ENCODE measurements at regions not wholly inside any gene's neighbourhood (a gene's known extent, or its start where the extent isn't known, plus 50 kb on each side); places are given as distances from the start of the nearest gene placed in this dataset.
"Not testable (repeated sequence)": the region's sequence is repeated elsewhere in the genome, so short reads cannot be mapped to it uniquely, and the experiment has no call there.

DNA sequence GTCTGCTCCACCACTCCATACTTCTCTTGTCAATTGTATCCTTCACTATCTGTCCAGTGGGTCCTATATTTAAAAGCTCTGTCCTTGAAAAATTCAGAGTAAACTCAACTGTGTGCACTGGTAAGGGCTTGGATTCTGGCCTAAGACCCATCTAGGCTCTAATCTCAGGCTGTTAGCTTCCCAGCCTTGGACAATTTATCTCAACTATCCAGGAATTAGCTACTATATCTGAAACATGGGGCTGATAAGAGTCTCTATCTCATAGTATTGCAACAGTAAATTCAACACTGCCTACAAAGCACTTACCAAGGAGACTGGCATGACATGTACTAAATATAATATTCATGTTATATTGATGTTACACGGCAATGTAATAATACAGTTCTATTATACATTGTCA is 303.4 kb downstream of the XPNPEP1 start:
- DNase-seq, result no peak
- no peaks in the 10 kb centered on the region for H3K4me1 ChIP-seq
- no peak overlapping the region for H3K27ac ChIP-seq
- H3K36me3 ChIP-seq, result no peaks in the 10 kb centered on the region
- H3K9me3 ChIP-seq, result no peaks in the 10 kb centered on the region
- TF ChIP-seq POLR2A (IDR thresholded peaks at IDR 0.05), result no peak
- TF ChIP-seq, protein P1, sequence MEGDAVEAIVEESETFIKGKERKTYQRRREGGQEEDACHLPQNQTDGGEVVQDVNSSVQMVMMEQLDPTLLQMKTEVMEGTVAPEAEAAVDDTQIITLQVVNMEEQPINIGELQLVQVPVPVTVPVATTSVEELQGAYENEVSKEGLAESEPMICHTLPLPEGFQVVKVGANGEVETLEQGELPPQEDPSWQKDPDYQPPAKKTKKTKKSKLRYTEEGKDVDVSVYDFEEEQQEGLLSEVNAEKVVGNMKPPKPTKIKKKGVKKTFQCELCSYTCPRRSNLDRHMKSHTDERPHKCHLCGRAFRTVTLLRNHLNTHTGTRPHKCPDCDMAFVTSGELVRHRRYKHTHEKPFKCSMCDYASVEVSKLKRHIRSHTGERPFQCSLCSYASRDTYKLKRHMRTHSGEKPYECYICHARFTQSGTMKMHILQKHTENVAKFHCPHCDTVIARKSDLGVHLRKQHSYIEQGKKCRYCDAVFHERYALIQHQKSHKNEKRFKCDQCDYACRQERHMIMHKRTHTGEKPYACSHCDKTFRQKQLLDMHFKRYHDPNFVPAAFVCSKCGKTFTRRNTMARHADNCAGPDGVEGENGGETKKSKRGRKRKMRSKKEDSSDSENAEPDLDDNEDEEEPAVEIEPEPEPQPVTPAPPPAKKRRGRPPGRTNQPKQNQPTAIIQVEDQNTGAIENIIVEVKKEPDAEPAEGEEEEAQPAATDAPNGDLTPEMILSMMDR (IDR thresholded peaks at IDR 0.05), result no peak
- WGBS, 4 donors, result 55 to 67% (median 62%) methylated on average over 1 of the region's 1 CpG
- intact Hi-C loops (cut with DNase I), result no loop called here
- no peaks in the 10 kb centered on the region for H3K27me3 ChIP-seq
- ATAC-seq, result no peak
- no peak overlapping the region for H3K4me3 ChIP-seq

DNA sequence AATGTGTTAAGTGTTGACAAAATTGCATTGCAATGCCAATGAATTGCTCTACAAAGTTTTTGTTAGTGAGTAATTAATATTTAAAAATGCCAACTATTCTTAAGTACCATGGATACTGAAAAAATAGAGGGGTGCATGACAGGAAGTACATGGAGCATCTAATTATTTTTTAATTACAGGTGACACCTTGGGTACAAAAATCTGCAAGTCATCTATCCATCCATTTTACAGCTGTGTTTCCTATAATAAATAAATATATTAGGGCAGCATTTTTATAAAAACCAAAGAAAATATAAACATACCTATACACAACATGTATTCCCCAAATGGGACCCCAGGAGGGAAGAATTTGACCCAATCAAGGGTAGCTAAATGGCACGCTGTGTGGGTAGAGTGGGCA is 304.6 kb downstream of the XPNPEP1 start:
- Histone ChIP-seq H3K36me3 (no peaks in the 10 kb centered on the region), H3K4me1 (no peaks in the 10 kb centered on the region), H3K4me3 (no peak overlapping the region), H3K27ac (no peak overlapping the region), H3K9me3 (no peaks in the 10 kb centered on the region), H3K27me3 (no peaks in the 10 kb centered on the region)
- WGBS, 4 donors, result 86 to 92% (median 88%) methylated on average over 1 of the region's 1 CpG
- ATAC-seq, result no peak
- no peak for DNase-seq
- intact Hi-C loops (cut with DNase I), result no loop called here
- TF ChIP-seq, protein P1 (IDR thresholded peaks at IDR 0.05), result no peak
- no peak for TF ChIP-seq POLR2A (IDR thresholded peaks at IDR 0.05)

DNA sequence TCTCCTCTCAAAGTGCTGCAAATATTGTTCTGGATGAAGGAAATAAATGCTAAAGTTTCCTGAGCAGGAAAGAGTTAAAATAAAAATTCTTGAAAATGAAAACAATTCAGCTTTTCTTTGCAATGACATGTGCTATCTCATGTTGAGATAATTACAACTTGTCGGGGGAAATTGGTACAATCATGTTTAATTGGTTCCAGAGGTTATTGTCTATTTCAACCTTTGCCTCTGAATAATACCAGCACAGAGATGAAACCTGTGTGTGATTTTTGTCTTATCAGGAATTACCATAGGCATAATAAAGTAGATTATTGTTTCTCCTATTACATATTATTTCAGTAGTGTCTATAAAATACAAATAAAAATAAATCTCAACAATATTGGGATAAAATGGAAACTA is 305.0 kb downstream of the XPNPEP1 start:
- Histone ChIP-seq H3K27ac (no peak overlapping the region), H3K4me1 (no peaks in the 10 kb centered on the region), H3K36me3 (no peaks in the 10 kb centered on the region), H3K4me3 (no peak overlapping the region), H3K9me3 (no peaks in the 10 kb centered on the region), H3K27me3 (no peaks in the 10 kb centered on the region)
- ATAC-seq (no peak), DNase-seq (no peak)
- TF ChIP-seq POLR2A (IDR thresholded peaks at IDR 0.05), result no peak
- TF ChIP-seq, protein P1 (IDR thresholded peaks at IDR 0.05), result no peak
- intact Hi-C loops (cut with DNase I), result no loop called here
- WGBS, 4 donors, result 0 to 3% (median 0%) methylated on average over 1 of the region's 1 CpG

DNA sequence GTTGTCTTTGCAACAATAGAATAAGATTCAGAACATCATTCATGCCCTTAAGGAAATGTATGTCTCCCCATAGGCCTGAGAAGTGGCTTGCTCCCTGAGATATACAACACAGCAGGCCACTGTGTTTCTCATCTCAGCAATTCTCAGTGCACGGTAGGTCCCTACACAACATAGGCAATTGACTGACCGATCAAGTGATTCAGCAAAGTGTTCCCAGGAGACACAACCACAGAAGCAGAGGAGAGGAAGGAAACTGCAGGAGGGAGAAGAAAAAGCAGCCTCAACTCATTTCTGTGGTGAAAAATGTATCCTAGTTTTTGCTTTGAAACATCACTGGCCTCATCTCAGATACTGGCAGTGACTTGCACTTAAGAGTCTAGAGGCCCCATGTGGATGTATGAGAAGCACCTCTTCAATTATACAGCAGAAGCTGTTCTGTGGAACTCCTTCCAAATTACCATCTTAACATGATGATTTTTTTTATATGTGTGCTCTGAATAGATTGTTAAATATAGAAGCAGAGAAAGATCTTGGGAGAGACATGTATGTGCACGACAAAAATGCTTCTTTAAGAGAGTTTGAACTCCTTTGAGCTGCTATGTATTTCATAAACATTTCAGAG is 306.8 kb downstream of the XPNPEP1 start:
- no peaks in the 10 kb centered on the region for H3K4me1 ChIP-seq
- intact Hi-C loops (cut with DNase I), result no loop called here
- WGBS, 4 donors, result 66 to 76% (median 71%) methylated on average over 3 of the region's 3 CpGs
- no peak overlapping the region for H3K27ac ChIP-seq
- TF ChIP-seq, protein P1 (IDR thresholded peaks at IDR 0.05), result no peak
- no peak for TF ChIP-seq POLR2A (IDR thresholded peaks at IDR 0.05)
- no peak for DNase-seq
- H3K4me3 ChIP-seq, result no peak overlapping the region
- ATAC-seq, result no peak
- H3K27me3 ChIP-seq, result no peaks in the 10 kb centered on the region
- H3K36me3 ChIP-seq, result no peaks in the 10 kb centered on the region
- peaks cover 0 to 8% (median 0%) of the 10 kb centered on the region in 12 donors for H3K9me3 ChIP-seq

DNA sequence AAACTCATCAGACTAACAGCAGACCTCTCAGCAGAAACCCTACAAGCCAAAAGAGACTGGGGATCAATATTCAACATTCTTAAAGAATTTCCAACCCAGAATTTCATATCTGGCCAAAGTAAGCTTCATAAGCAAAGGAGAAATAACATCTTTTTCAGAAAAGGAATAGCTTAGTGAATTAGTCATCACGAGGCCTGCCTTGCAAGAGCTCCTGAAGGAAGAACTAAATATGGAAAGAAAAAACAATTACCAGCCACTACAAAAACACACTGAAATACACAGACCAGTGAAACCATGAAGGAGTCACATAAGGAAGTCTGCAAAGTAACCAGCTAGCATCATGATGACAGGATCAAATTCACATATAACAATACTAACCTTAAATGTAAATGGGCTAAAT is 328.0 kb downstream of the XPNPEP1 start:
- H3K27ac ChIP-seq; H3K36me3 ChIP-seq; ATAC-seq; H3K9me3 ChIP-seq; intact Hi-C loops (cut with DNase I); H3K4me1 ChIP-seq; DNase-seq; H3K27me3 ChIP-seq; H3K4me3 ChIP-seq: not testable (repeated sequence)
- 47 to 65% (median 57%) methylated on average over 1 of the region's 1 CpG for WGBS, 4 donors

Measured in heart left ventricle (tissue), 16 donors.